Spleen (tissue), 11 donors: ENCODE measurements at regions not wholly inside any gene's neighbourhood (a gene's known extent, or its start where the extent isn't known, plus 50 kb on each side); places are given as distances from the start of the nearest gene placed in this dataset.
A peak's percentile ranks its signal among the peaks of the same experiment; 100 is the strongest.

ENCODE experiments used
- DNase-seq: peaks from one replicate; pipeline ENCODE4 v3.0.0-alpha.2; 2020
- H3K27ac ChIP-seq, 8 donors: fragments of 200-600 bp; sonication (generic) in 7 of 8; 1 replicate in 4 of 8; 2 replicates in 4 of 8; pipeline versions ENCODE4 v1.5.0 to v1.8.0; 2016 to 2021; ENCODE audit warnings: inconsistent platforms in 4 of 8, mild to moderate bottlenecking in 4 of 8, moderate library complexity in 1 of 8
- H3K27me3 ChIP-seq, 7 donors: fragments of 200-600 bp; sonication (generic) in 6 of 7; replicated peaks in 1 of 7; 1 replicate in 4 of 7; 2 replicates in 3 of 7; pipeline versions ENCODE4 v1.5.0 to v1.8.0; 2016 to 2021; ENCODE audit warnings: inconsistent platforms in 3 of 7, mild to moderate bottlenecking in 1 of 7
- H3K36me3 ChIP-seq, 6 donors: fragments of 200-600 bp; sonication (generic) in 5 of 6; 1 replicate in 4 of 6; 2 replicates in 2 of 6; pipeline versions ENCODE4 v1.5.0 to v1.8.0; 2016 to 2021; ENCODE audit warnings: inconsistent platforms in 2 of 6
- H3K4me1 ChIP-seq, 6 donors: fragments of 200-600 bp; sonication (generic) in 5 of 6; 1 replicate in 3 of 6; 2 replicates in 3 of 6; pipeline versions ENCODE4 v1.5.0 to v1.8.0; 2016 to 2021; ENCODE audit warnings: inconsistent platforms in 3 of 6
- H3K4me3 ChIP-seq, 8 donors: fragments of 200-600 bp; sonication (generic) in 7 of 8; 1 replicate in 4 of 8; 2 replicates in 4 of 8; pipeline versions ENCODE4 v1.5.0 to v1.8.0; 2016 to 2021; ENCODE audit warnings: inconsistent platforms in 4 of 8, mild to moderate bottlenecking in 4 of 8, moderate library complexity in 2 of 8
- H3K9me3 ChIP-seq, 8 donors: fragments of 200-600 bp; sonication (generic) in 7 of 8; 1 replicate in 4 of 8; 2 replicates in 4 of 8; pipeline versions ENCODE4 v1.5.0 to v1.8.0; 2016 to 2021; ENCODE audit warnings: inconsistent platforms in 4 of 8
- POLR2A ChIP-seq, 3 donors: fragments of 450-650 bp; IDR thresholded peaks; one replicate each; pipeline ENCODE4 v1.5.1; 2017; ENCODE audit warnings: antibody characterized with exemption in 3 of 3, mild to moderate bottlenecking in 1 of 3
- POLR2AphosphoS5 ChIP-seq, 3 donors: sonication (generic); formaldehyde crosslinking; IDR thresholded peaks; one replicate each; pipeline ENCODE4 v1.5.1; 2017; ENCODE audit warnings: antibody characterized with exemption in 3 of 3
- WGBS, 5 donors: extraction: QIAGEN DNeasy Blood & Tissue Kit in 3 of 5; methylation state at CpG; one replicate each; pipeline versions ENCODE4 v1.1.5 to v1.1.7; 2013 to 2018; 5-methylcytosine and 5-hydroxymethylcytosine counted together
- intact Hi-C: fragments of 100-400 bp; cut with DNase I; formaldehyde crosslinking; loops from one replicate; pipeline ENCODE4 v1.15.0; 2023; ENCODE audit warnings: low total_unique reads
- TF ChIP-seq, protein P1 (sequence below), 11 experiments: fragments of 200-600 bp in 7 of 11; fragments of 450-650 bp in 4 of 11; sonication (generic) in 4 of 11; IDR thresholded peaks in 8 of 11; conservative IDR thresholded peaks in 3 of 11; 1 replicate in 7 of 11; 2 replicates in 4 of 11; pipeline versions ENCODE4 v1.4.0 to v1.8.0; 2016 to 2021; ENCODE audit warnings: antibody characterized with exemption in 11 of 11, inconsistent platforms in 4 of 11, mild to moderate bottlenecking in 1 of 11
- donor health status: healthy with polysubstance abuse.
- donor health status: DM: no; HTN: no; CAD: no; lungs with moderate emphysema.
- donor health status: DM: no; HTN: no; CAD: no.
- donor health status: Bipolar disorder and iron deficiency.
- donor health status: healthy.
- donor health status: DM: no; HTN: no; CAD: no.
- donor health status: DM: yes; HTN: yes; CAD: no.

DNA sequence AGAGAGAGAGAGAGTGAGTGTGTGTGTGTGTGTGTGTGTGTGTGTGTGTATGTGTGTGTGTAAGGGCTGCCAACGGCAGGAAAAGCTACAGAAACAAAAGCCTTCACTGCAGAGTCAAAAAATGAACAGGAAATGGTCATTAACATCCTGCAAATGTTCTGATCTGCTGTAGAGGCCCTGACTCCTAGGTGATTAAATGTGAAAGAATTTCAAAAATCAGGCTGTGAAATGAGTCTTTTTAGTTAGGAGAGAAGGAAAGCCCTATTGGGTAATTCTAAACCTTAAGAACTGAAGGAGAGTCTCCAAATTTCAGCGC is 166.5 kb upstream of the MYLIP start:
- intact Hi-C loops: no loop called here
- 25 to 47% (median 33%) methylated on average over 2 of the region's 2 CpGs for WGBS, 5 donors
- Histone ChIP-seq H3K4me1 (peaks cover 0 to 24% (median 10%) of the 10 kb centered on the region in 6 donors), H3K4me3 (no peak overlapping the region), H3K36me3 (no peaks in the 10 kb centered on the region), H3K27me3 (no peaks in the 10 kb centered on the region), H3K27ac (peak overlapping the region in 7 of 8 donors; percentile 18 to 68 (median 64)), H3K9me3 (no peaks in the 10 kb centered on the region)
- TF ChIP-seq POLR2AphosphoS5 (IDR thresholded peaks at IDR 0.05): peak in 1 of 3 donors; percentile 23
- TF ChIP-seq, protein P1, sequence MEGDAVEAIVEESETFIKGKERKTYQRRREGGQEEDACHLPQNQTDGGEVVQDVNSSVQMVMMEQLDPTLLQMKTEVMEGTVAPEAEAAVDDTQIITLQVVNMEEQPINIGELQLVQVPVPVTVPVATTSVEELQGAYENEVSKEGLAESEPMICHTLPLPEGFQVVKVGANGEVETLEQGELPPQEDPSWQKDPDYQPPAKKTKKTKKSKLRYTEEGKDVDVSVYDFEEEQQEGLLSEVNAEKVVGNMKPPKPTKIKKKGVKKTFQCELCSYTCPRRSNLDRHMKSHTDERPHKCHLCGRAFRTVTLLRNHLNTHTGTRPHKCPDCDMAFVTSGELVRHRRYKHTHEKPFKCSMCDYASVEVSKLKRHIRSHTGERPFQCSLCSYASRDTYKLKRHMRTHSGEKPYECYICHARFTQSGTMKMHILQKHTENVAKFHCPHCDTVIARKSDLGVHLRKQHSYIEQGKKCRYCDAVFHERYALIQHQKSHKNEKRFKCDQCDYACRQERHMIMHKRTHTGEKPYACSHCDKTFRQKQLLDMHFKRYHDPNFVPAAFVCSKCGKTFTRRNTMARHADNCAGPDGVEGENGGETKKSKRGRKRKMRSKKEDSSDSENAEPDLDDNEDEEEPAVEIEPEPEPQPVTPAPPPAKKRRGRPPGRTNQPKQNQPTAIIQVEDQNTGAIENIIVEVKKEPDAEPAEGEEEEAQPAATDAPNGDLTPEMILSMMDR (IDR thresholded peaks at IDR 0.05 in 8 of 11, conservative IDR thresholded peaks at IDR 0.05 in 3 of 11): no peak
- no peak for DNase-seq

DNA sequence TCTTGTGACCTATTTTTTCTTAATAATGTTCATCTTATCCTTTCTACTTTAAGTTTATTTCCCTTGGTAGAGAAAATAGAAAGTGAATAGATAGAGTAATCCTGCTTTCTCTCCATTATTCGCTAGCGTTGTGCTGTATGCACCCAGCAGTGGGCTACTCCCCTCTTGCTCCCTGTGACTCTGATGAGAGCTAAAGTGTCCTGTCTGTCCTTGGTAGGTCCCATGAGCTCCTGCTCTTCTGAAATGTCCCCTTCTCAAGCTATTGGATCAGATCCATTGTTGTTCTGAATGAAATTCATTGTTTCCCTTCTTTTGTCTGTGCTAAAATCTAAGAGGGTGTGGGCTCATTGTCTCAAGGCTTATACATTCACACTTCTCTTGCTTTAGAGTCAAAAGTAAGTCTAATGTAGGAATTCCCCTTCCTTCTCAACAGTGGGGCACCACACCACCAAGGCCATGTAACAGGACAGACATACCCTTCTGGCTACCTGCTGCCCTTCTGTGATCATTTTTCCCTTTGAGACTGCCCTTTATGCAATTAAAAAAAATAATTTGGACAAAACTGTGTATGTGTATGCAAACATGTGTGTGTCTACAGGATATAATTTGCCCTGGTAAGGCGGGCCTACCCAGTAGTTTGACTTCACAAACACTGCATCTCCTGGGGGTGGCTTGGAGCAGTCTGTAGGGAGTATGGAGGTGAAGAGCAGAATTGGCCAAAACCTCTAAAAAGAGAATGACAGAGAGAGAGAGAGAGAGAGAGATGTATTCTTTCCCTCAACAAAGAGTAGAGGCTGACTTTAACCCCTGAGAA is 167.0 kb upstream of the MYLIP start:
- Histone ChIP-seq H3K4me1 (peaks cover 0 to 24% (median 10%) of the 10 kb centered on the region in 6 donors), H3K27me3 (no peaks in the 10 kb centered on the region), H3K36me3 (no peaks in the 10 kb centered on the region), H3K9me3 (no peaks in the 10 kb centered on the region), H3K27ac (peak overlapping the region in 6 of 8 donors; percentile 7 to 68 (median 64)), H3K4me3 (no peak overlapping the region)
- DNase-seq: no peak
- intact Hi-C loops: no loop called here
- TF ChIP-seq, protein P1 (IDR thresholded peaks at IDR 0.05 in 8 of 11, conservative IDR thresholded peaks at IDR 0.05 in 3 of 11): no peak
- no peak for TF ChIP-seq POLR2AphosphoS5 (IDR thresholded peaks at IDR 0.05)
- no peak for TF ChIP-seq POLR2A (IDR thresholded peaks at IDR 0.05)
- 89 to 94% (median 93%) methylated on average over 3 of the region's 3 CpGs for whole genome bisulfite sequencing, 5 donors

DNA sequence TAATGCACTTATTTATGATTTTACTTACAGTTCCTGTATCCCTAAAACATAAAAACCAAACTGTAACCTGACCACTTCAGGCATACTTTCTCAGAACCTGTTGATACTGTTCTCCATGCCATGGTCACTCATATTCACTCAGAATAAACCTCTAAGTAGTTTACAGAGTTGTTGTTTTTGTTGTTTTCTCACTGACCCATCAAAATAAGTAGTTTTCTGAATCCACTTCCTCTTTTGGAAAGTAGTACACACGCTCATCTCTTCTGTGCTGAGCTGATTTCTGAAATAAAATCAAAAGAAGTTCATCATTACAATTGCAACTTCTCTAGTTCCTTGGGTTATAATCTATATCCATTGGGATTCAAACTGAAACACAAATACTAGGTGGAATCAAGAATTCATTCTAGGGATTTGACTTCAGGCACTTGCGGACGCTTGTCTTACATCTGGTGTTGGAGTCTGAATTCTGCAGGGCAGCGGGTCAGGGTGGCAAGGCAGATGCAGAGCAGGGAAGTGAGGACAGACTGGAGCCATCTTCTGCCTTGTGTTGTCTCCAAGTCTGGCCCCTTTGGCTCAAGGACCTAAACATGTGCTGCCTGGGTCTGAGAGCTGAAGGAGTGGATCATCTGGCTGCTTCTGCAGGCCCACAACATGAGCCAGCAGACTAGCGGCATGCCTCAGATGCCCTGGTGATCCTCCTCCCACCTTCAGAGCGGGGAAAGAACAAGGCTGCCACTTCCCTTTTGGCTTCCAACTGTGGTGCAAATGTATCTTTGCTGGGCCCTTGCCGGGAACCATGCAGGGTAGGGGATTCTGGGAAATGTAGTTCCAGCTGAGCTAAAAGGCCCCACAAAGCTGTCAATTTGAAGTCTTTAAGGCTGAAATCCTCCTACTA is 167.9 kb upstream of the MYLIP start:
- intact Hi-C loops: no loop called here
- no peak overlapping the region for H3K4me3 ChIP-seq
- peak in 1 of 3 donors; percentile 7 for TF ChIP-seq POLR2AphosphoS5 (IDR thresholded peaks at IDR 0.05)
- TF ChIP-seq, protein P1 (IDR thresholded peaks at IDR 0.05 in 8 of 11, conservative IDR thresholded peaks at IDR 0.05 in 3 of 11): no peak
- H3K4me1 ChIP-seq: peaks cover 0 to 24% (median 10%) of the 10 kb centered on the region in 6 donors
- H3K27ac ChIP-seq: peak overlapping the region in 3 of 8 donors; percentile 65 to 68 (median 67)
- no peaks in the 10 kb centered on the region for H3K36me3 ChIP-seq
- no peaks in the 10 kb centered on the region for H3K9me3 ChIP-seq
- no peak for DNase-seq
- 49 to 71% (median 67%) methylated on average over 7 of the region's 7 CpGs for WGBS, 5 donors
- no peaks in the 10 kb centered on the region for H3K27me3 ChIP-seq

DNA sequence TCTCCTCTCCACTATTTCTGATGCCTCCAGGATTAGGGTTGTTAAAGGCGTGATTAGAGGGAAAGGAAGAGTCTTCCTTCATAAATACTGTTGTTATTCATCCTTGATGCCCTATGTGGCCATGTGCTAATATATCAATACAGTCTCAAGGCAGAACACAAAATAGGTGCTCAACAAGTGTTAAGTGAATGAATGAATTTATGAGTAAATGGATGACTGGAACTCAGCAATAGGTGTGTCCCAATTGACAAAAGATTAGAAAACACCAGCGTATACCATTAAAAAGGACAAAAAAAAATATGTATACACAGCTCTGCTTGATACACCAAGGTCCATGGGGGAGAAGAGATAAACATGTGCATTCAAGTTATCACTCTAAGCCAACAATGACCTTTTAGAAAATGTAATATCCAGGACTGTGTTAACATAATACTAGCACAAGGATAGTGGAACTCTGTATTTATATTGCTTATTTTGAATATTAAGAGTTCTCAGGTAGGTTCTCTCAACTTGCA is 171.2 kb upstream of the MYLIP start:
- Histone ChIP-seq H3K9me3 (no peaks in the 10 kb centered on the region), H3K27ac (no peak overlapping the region), H3K36me3 (no peaks in the 10 kb centered on the region), H3K4me1 (peaks cover 0 to 36% (median 10%) of the 10 kb centered on the region in 6 donors), H3K4me3 (no peak overlapping the region), H3K27me3 (no peaks in the 10 kb centered on the region)
- DNase-seq: no peak
- TF ChIP-seq POLR2AphosphoS5 (IDR thresholded peaks at IDR 0.05): no peak
- TF ChIP-seq, protein P1 (IDR thresholded peaks at IDR 0.05 in 8 of 11, conservative IDR thresholded peaks at IDR 0.05 in 3 of 11): no peak
- no peak for TF ChIP-seq POLR2A (IDR thresholded peaks at IDR 0.05)
- WGBS, 5 donors: 88 to 97% (median 94%) methylated on average over 2 of the region's 2 CpGs
- intact Hi-C loops: no loop called here
